HG03469 (cell line): ENCODE measurements at regions not wholly inside any gene's neighbourhood (a gene's known extent, or its start where the extent isn't known, plus 50 kb on each side); places are given as distances from the start of the nearest gene placed in this dataset.
"Not testable (repeated sequence)": the region's sequence is repeated elsewhere in the genome, so short reads cannot be mapped to it uniquely, and the experiment has no call there.

Experiments used
- ATAC-seq: cut with Tn5 transposase; IDR thresholded peaks from one replicate; pipeline ENCODE4 v1.9.1; 2021; ENCODE audit warnings: mild to moderate bottlenecking, moderate library complexity, moderate number of reproducible peaks; ENCODE audit not compliant: unreplicated experiment

DNA sequence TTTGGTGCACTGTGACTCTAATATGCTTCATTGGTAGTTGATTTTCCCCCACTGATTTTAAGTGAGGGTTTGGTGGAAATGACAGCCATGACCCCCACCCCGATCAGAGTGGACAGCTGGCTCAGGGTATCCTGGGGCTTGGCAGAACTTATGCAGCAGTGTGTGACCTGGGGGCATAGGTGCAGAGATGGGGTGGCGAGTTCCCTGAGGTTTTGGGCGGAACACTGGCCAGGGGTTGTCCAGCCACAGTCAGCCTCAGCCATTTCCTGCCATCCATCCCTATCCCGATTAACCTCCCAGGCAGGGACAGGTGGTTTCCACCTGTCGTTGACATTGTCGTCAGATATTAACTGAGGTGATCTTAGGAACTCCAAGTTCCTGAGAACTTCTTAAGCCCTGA, 155.8 kb upstream of the CHST15 start:
- no peak for ATAC-seq

DNA sequence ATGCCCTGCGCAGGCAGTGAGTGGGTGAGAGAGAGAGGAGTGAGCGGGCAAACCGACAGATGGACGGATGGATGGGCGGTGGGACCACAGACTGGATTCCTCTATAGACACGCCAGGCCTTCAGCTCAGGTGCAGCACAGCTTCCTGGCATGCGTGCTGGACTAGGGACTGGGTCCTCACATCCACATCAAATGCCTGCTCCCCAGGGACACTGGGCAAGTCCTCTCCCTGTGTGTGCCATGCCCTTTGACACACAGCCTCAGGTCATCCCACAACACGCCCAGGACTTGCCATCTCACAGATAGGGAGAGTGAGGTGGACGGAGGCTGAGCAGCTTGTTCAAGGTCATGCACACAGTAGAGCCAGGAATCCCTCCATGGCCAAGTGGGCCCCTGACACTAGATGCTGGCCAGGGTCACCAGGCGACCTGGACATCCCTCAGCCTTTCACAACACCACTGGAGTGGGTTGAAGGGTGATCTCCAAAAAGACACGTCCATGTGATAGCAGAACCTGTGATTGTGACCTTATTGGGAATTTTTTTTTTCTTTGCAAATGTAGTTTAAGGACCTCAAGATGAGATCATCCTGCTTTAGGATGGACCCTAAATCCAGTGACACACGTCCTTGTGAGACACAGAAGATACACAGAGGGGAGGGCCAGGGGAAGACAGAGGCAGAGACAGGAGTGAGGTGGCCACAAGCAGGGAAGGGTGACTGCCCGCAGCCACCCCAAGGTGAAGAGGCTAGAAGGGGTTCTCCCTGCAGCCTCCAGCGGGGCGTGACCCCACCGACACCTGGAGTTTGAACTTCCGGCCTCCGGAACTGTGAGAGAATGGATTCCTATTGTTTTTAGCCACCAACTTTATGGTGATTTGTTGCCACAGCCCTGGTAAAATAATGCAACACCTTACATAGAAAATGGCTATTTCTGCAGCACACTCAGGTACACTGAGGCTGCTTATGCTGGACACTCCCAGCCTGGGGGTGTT, 155.0 kb upstream of the CHST15 start:
- ATAC-seq = no peak

DNA sequence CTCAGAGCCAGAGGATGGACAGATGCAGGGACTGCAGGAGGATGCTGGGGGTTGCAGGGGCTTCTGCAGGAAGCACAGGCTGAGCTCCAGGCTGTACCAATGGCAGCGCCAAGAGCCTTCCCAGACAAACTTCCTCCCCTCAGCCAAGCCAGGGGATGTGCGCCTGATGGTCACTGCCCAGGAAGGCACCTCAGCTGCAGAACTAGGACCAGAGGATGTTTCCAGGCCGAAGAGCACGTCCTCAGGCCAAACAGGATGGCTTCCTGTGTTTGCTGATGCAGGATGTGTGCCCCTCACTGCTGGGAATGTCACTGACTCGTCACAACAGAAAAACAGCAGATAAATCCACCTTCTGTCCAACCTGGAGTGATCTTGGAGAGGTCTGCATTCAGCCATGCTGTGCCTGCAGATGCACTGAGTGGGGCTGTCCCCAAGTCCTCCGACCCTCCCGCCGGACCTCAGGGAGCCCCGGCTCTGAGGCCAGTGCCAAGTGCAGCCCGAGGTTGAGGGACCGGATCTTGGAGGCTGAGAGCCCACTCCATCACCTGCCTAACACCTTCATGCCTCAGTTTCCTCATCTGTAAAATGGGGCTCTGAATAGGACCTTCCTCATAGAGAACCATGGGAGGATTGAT, 152.5 kb upstream of the CHST15 start:
- ATAC-seq = no peak

DNA sequence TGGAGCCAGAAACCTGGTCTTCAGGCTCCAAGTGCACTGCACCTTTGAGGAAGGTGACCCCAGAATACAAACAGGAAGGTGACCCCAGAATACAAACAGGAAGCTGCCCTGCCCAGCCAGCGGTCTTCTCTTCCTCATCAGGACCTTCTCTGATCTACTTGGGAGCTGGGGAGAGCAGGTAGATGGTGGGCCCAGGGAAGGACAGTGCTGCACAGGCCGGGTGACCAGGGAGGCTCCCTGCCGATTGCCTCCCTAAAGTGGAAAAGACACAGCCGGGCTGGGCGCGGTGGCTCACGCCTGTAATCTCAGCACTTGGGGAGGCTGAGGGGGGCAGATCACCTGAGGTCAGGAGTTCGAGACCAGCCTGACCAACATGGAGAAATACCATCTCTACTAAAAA, 151.8 kb upstream of the CHST15 start:
- ATAC-seq = no peak

DNA sequence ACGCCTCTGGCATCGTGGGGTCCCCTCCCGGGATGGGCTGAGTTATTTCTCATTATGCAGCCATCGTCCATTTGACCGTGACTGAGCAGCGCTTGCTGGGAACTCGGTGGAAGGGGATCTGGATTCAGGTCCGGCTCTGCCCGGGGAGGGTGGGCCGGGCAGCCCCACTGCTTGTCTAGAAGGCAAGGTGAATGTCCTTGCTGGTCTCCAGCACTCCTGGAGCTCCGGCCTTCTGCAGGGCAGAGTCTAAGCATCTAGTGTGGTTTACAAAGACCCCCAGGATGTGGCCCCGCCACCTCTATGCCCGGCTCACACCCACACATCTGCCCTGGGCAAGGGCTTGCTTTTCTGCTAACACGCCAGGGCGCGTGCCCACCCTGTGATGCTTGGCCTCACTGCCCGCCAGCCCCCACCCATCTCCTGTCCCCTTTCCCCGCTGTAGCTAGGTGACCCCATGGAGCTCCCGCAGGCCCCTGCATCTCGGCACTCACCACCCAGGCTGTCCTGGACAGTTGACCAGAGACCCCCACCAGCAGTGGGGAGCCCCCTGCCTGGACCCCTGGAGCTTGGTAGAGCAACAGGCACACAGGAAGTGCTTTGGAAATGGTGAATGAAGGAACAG, 151.0 kb upstream of the CHST15 start:
- no peak for ATAC-seq

DNA sequence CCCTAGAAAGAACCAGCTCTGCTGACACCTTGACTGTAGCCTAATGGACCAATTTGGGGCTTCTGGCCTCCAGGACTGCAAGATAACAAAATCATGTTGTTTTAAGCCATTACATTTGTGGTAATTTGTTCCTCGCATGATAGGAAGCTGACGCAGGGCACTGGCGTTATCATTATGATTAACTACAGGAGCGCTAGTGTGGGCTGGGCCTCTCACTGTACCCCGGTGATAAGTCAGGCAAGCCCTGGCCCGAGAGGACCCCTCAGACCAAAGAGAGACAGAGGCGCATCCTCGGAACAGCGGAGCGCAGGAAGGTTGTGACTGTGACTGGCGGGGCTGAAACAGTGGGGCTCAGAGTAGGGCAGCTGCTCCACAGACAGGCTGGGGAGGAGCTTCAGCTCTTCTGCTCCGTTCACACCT, 150.3 kb upstream of the CHST15 start:
- no peak for ATAC-seq

DNA sequence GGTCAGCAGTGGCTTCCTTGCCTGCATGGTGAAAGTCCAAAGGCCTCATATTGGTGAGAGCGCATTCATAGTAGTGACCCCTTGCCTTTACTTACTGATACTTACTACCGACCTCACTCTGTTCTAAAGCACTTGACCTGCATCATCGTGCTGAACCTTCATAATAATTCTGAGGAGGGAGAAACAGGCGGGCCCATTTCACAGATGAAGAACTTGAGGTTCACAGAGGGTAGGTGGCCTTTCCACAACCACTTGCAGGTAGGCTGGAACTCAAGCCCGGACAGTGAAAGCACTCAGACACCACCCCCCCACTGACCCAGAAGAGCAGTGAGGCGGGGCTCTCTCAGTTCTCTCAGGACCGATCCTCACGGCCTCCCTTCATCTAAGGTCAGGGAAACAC, 149.4 kb upstream of the CHST15 start:
- ATAC-seq = no peak

DNA sequence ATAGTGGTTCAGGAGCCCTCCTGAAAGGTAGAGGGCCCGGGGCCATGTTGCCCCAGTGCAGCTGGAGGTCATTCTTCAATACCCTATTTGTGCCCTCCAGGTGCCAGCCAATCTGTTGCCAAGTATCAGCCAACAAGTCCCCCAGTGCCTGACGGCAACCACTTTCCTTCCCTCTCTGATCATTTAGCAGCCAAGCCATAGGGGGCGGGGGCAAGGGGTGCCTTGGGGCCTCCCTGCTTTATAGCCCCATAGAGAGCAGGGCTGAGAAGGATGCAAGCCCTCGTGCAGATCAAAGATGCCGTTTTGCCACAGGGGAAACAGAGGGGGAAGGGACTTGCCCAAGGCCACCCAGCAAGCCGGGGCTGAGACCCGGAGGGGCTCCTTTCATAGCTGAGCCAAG, 149.0 kb upstream of the CHST15 start:
- ATAC-seq = no peak

DNA sequence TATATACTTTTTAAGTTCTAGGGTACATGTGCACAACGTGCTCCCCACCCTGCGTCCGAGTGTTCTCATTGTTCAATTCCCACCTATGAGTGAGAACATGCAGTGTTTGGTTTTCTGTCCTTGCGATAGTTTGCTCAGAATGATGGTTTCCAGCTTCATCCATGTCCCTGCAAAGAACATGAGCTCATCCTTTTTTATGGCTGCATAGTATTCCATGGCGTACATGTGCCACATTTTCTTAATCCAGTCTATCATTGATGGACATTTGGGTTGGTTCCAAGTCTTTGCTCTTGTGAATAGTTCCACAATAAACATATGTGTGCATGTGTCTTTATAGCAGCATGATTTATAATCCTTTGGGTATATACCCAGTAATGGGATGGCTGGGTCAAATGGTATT, 148.1 kb upstream of the CHST15 start:
- not testable (repeated sequence) for ATAC-seq

DNA sequence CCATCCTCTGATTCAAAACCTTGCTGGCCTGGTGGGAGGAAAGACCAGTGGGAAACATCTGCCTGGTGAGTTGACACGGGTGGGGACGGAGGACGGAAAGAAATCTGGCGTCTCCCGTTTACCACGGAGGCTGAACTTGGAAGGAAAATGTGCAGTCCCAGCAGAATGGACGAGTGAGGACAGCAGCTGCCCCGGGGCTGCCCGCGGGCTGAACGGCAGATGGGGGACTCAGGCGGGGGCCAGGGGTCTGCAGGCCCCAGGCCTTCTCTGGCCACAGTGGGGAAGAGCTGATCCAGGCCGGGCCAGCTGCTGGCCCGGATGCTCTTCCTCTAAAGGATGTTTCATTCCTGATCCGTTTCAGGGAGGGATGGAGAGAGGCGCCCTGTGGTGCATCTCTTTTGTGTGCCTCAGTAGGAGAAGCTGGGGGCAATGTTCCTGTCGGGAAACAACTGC, 147.5 kb upstream of the CHST15 start:
- no peak for ATAC-seq

DNA sequence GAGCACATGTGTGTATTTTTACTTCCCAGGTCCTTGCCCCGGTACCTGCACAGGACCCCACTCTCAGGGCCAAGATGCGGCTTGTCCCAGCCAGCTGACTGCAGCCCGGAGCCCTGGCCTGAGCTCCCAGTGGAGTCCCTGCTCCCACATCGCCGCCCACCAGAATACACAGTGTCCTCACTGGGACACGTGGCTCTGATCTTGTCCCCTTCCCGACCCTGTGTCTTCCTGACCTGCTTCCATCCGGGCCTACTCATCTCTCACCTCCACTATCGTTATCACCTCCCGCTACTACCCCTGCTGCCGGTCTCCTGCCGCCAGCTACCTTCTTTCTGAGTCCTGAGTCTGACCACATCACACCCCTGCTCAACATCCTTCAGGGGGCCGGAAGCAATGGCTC, 146.3 kb upstream of the CHST15 start:
- no peak for ATAC-seq

DNA sequence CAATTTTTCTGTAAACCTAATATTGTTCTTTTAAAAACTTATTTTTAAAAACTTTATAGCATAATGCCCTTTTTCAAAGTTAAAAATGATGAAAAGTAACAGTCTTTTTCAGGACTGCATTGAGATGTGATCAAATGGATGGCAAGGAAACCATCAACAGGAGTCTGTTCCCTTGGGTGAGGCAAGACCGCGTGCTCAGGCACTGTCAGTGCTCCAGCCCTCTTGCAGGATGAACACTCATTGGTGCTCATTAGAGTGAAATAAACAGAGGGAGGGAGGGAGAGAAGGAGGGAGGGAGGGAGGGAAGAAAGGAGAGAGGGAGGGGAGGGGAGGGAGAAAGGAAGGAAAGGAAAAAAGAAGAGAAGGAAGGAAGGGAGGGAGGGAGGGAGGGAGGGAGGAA, 145.7 kb upstream of the CHST15 start:
- ATAC-seq = no peak

DNA sequence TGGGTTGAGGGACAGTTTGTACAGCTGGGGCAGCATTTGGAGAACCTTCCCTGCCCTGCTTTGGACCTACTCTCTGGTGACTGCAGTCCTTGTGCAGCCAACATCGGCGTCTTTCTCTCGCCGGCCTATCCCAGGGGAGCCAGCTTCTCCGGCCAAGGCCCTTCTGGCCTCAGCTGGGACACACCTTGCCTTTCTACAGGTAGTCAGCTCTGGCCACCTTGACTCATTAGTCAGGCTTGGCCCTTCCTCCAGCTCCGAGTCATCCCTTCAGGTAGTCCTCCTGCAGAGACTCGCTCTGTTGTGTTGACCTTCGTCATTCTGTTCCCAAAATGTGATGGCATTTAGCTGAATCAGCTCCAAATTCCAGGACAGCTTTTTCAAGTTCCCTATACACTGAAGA, 145.0 kb upstream of the CHST15 start:
- no peak for ATAC-seq

DNA sequence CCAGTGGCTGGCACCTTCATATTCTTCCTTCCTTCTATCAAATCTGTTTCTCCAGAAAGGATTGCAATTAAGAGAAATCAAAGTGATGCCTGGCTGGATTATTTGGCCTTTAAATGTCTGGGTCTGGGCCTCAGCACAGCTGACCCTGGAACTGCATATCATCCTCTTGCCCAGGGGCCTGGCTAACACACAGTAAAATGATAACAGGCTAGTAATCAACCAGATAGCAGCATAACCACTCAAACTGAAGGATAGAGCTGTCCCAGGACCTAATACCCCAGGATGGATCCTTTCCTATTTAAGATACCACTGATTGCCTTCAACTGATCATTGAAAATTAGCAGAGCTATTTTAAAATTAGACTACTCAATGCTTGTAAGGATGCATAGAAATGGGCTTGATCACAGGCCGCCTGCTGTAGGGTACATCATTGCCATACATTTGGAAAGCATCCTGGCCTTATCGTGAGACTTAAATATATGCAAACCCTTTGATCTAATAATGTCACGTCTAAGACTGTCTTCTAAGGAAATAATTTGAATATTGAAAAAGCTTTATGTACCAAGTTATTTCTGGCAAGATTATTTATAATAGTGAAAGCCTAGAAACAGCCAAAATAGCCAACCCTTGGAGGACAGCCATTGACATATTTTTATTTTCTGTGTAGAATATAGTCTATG, 144.0 kb upstream of the CHST15 start:
- no peak for ATAC-seq

DNA sequence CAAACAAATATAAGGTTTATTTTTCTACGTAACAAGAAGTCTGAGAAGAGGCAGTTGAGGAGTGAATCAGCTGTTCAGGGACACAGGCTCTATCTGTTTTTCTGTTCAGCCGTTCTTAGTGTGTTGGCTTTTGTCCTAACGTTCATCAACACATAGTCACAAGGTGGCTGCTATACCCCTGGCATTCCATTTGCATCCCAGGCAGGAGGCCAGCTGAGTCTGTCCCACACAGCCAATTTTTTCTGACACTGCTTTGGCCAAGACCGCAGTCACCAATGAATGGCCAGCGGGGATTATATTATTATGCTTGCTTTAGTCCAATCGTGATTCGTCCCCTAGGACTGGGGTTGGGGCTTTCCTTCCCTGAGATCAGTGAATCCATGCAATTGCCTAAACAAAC, 143.4 kb upstream of the CHST15 start:
- no peak for ATAC-seq

DNA sequence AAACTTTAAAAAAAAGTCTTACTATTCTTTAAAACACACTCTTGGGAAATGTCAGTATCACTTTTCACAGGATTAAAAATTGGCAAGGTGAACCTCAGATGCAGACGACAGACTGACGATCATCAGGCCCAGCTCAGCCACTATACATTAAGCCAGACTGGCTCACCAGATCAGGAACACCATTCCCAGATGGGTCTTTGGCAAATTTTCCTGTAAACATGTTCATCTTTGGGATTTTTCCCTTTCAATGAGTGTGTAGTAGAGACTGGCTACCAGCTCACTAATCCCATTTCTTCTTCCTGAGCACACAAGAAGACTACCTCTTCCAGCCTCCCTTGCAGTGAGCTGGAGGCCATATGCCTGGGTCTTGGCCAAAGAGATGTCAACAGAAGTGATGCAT, 142.7 kb upstream of the CHST15 start:
- ATAC-seq = no peak

DNA sequence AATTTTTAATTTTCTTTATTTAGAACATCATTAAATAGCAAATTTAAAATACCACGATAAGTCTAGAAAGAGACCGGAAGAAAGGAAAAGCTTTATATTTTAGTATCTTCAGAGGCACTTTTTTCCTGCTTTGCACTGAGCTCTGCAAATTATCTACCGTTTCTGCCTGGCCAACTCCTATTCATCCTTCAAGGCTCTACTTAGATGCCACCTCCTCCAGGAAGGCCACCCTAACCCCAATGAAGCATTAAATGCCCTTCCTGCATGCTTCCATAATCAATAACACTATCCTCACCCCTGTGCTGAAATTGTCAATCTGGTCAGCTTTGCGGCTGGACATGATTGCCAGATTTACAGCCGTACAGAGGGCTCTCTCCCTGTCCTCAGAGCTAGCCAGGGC, 141.8 kb upstream of the CHST15 start:
- ATAC-seq = no peak

DNA sequence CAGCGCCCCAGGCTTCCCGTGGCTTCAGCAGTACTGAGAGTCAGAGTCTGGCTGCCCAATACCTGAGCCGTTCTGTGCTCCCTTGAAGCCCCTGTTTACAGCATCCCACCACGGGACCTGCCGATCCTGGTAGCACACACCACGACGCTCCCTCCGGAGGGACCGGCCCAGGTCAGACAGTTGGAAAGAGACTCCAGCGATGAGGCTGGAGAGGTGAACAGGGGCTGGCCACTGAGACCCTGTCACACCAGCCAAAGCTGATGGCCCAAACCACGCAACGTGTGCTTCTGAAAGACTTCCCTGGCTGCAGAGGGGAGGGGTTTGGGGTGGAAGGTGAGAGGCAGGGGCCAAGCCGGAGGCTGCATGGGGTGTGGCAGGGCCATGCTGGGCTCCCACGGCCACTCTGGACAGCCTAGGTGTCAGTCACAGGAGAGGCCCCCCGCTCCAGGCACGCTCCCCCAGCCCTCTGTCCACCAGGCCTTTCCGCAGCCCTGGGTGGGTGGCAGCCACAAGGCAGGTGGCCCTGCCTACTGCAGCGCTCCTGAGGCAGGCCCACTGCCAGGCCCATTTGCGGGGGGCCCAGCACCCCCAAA, 140.2 kb upstream of the CHST15 start:
- ATAC-seq = no peak

DNA sequence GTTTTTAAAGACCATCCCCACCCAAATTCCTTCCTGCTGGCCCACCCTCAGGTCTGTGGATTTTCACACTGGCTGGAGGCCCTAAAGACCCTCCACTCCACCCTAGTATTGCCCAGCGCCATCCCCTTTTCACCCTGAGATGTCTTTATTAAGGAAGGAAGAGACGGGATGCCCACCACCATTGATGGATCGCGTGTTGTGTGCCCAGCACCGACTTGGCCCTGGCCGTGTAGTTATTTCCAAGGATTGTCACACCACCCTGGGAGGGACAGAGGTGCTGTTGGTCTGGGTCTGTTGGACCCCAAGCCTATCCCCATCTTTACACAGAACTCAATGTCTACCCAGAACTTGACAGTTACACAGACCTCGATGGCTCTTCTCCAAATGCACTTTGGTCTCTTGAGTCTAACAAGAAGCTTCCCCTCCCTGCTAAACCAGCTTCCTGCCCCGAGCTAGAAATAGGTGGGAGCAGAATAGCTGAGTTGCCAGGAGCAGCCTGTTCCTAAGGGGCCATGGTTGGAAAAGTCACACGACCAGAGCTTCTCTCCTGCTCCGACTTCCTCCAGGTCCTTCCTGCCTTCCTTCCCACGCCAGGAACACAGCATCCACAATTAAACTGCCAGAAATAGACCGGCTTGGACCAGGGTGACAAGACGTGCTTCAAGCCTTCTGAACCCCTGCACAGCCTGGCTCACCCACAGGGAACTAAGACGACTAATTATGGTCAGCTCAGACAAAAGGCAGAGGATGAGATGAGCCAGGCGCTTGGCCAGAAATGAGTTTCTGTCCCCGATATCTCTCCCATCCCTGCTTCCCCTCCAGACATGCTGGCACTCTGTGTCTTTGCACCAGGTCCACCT, 139.5 kb upstream of the CHST15 start:
- no peak for ATAC-seq
